Sigmoid colon (tissue), 6 donors: ENCODE measurements at regions not wholly inside any gene's neighbourhood (a gene's known extent, or its start where the extent isn't known, plus 50 kb on each side); places are given as distances from the start of the nearest gene placed in this dataset.

Experiments used
- DNase-seq: peaks from one replicate; pipeline ENCODE4 v3.0.0-alpha.2; 2019
- H3K27ac ChIP-seq, 4 donors: fragments of 200-600 bp; sonication (generic); one replicate each; pipeline ENCODE4 v1.5.1; 2016 to 2019; ENCODE audit warnings: mild to moderate bottlenecking in 1 of 4
- H3K27me3 ChIP-seq, 3 donors: fragments of 200-600 bp; sonication (generic); one replicate each; pipeline ENCODE4 v1.5.1; 2019; ENCODE audit warnings: mild to moderate bottlenecking in 1 of 3
- H3K36me3 ChIP-seq, 4 donors: fragments of 200-600 bp; sonication (generic); one replicate each; pipeline ENCODE4 v1.5.1; 2016 to 2019
- H3K4me1 ChIP-seq, 4 donors: fragments of 200-600 bp; sonication (generic); one replicate each; pipeline ENCODE4 v1.5.1; 2017 to 2019
- H3K4me3 ChIP-seq, 4 donors: fragments of 200-600 bp; sonication (generic); one replicate each; pipeline ENCODE4 v1.5.1; 2017 to 2019; ENCODE audit warnings: mild to moderate bottlenecking in 2 of 4, moderate library complexity in 1 of 4
- H3K9me3 ChIP-seq, 4 donors: fragments of 200-600 bp in 3 of 4; sonication (generic) in 3 of 4; one replicate each; pipeline versions ENCODE4 v1.5.1 to v1.6.1; 2013 to 2019
- CTCF ChIP-seq, 4 experiments: fragments of 450-650 bp in 3 of 4; fragments of 200-600 bp in 1 of 4; IDR thresholded peaks; one replicate each; pipeline ENCODE4 v1.5.1; 2016 to 2019; ENCODE audit warnings: antibody characterized with exemption in 4 of 4, mild to moderate bottlenecking in 3 of 4, moderate library complexity in 2 of 4
- EP300 ChIP-seq, 4 donors: sonication (generic); formaldehyde crosslinking; IDR thresholded peaks; one replicate each; pipeline ENCODE4 v1.6.1; 2017; ENCODE audit warnings: antibody characterized with exemption in 4 of 4
- POLR2A ChIP-seq, 2 donors: fragments of 450-650 bp; IDR thresholded peaks; one replicate each; pipeline ENCODE4 v1.6.1; 2016; ENCODE audit warnings: antibody characterized with exemption in 2 of 2, mild to moderate bottlenecking in 2 of 2, moderate library complexity in 2 of 2
- POLR2AphosphoS5 ChIP-seq, 4 donors: sonication (generic); formaldehyde crosslinking; IDR thresholded peaks; one replicate each; pipeline ENCODE4 v1.6.1; 2017; ENCODE audit warnings: antibody characterized with exemption in 4 of 4
- WGBS, 2 donors: extraction: QIAGEN DNeasy Blood & Tissue Kit; methylation state at CpG; one replicate each; pipeline ENCODE4 v1.1.7; 2013; 5-methylcytosine and 5-hydroxymethylcytosine counted together
- intact Hi-C: fragments of 100-400 bp; cut with DNase I; formaldehyde crosslinking; loops from one replicate; pipeline ENCODE4 v1.15.1; 2023
- donor health status: healthy with polysubstance abuse.
- donor health status: healthy.

- 86 to 87% methylated on average over 5 of the region's 5 CpGs for WGBS, 2 donors
- no peak for DNase-seq
- Histone ChIP-seq H3K4me1 (no peaks in the 10 kb centered on the region), H3K36me3 (no peaks in the 10 kb centered on the region), H3K4me3 (no peak overlapping the region), H3K9me3 (no peaks in the 10 kb centered on the region), H3K27ac (no peak overlapping the region), H3K27me3 (no peaks in the 10 kb centered on the region)
- intact Hi-C loops = no loop called here
- TF ChIP-seq POLR2A (IDR thresholded peaks at IDR 0.05) (no peak), POLR2AphosphoS5 (IDR thresholded peaks at IDR 0.05) (no peak), CTCF (IDR thresholded peaks at IDR 0.05) (no peak), EP300 (IDR thresholded peaks at IDR 0.05) (no peak)
Measured at GRCh38 chr7:155992107-155992506, 179.8 kb upstream of the SHH start.

GRCh38 chr7:155991470-155991869, 179.2 kb upstream of the SHH start:
- Histone ChIP-seq H3K27me3 (no peaks in the 10 kb centered on the region), H3K27ac (no peak overlapping the region), H3K4me1 (no peaks in the 10 kb centered on the region), H3K36me3 (no peaks in the 10 kb centered on the region), H3K4me3 (no peak overlapping the region), H3K9me3 (no peaks in the 10 kb centered on the region)
- WGBS, 2 donors = 79 to 80% methylated on average over 5 of the region's 5 CpGs
- no peak for DNase-seq
- intact Hi-C loops = no loop called here
- TF ChIP-seq CTCF (IDR thresholded peaks at IDR 0.05) (no peak), POLR2A (IDR thresholded peaks at IDR 0.05) (no peak), POLR2AphosphoS5 (IDR thresholded peaks at IDR 0.05) (no peak), EP300 (IDR thresholded peaks at IDR 0.05) (no peak)

- Histone ChIP-seq H3K27me3 (no peaks in the 10 kb centered on the region), H3K4me3 (no peak overlapping the region), H3K9me3 (no peaks in the 10 kb centered on the region), H3K4me1 (no peaks in the 10 kb centered on the region), H3K36me3 (no peaks in the 10 kb centered on the region), H3K27ac (no peak overlapping the region)
- intact Hi-C loops = no loop called here
- WGBS, 2 donors = 79 to 86% methylated on average over 6 of the region's 6 CpGs
- TF ChIP-seq CTCF (IDR thresholded peaks at IDR 0.05) (no peak), EP300 (IDR thresholded peaks at IDR 0.05) (no peak), POLR2AphosphoS5 (IDR thresholded peaks at IDR 0.05) (no peak), POLR2A (IDR thresholded peaks at IDR 0.05) (no peak)
- no peak for DNase-seq
Measured at GRCh38 chr7:155988416-155988815, 176.2 kb upstream of the SHH start.

- no peaks in the 10 kb centered on the region for H3K27me3 ChIP-seq
- no peaks in the 10 kb centered on the region for H3K4me1 ChIP-seq
- intact Hi-C loops = no loop called here
- H3K27ac ChIP-seq = no peak overlapping the region
- H3K36me3 ChIP-seq = no peaks in the 10 kb centered on the region
- no peak overlapping the region for H3K4me3 ChIP-seq
- no peaks in the 10 kb centered on the region for H3K9me3 ChIP-seq
- DNase-seq = peak; percentile 46
- TF ChIP-seq CTCF (IDR thresholded peaks at IDR 0.05) (no peak), POLR2AphosphoS5 (IDR thresholded peaks at IDR 0.05) (no peak)
- 87 to 88% methylated on average over 5 of the region's 5 CpGs for WGBS, 2 donors
Measured at GRCh38 chr7:155987681-155988235, 175.5 kb upstream of the SHH start.

GRCh38 chr7:155986497-155987160, 174.4 kb upstream of the SHH start:
- 83 to 91% methylated on average over 10 of the region's 10 CpGs for WGBS, 2 donors
- H3K4me1 ChIP-seq = no peaks in the 10 kb centered on the region
- H3K27ac ChIP-seq = no peak overlapping the region
- TF ChIP-seq CTCF (IDR thresholded peaks at IDR 0.05) (no peak), POLR2AphosphoS5 (IDR thresholded peaks at IDR 0.05) (no peak), POLR2A (IDR thresholded peaks at IDR 0.05) (no peak), EP300 (IDR thresholded peaks at IDR 0.05) (no peak)
- intact Hi-C loops = no loop called here
- H3K36me3 ChIP-seq = no peaks in the 10 kb centered on the region
- H3K9me3 ChIP-seq = no peaks in the 10 kb centered on the region
- DNase-seq = peak; percentile 13
- no peak overlapping the region for H3K4me3 ChIP-seq
- H3K27me3 ChIP-seq = no peaks in the 10 kb centered on the region
